Gastrocnemius medialis (tissue), 4 donors: ENCODE measurements at regions not wholly inside any gene's neighbourhood (a gene's known extent, or its start where the extent isn't known, plus 50 kb on each side); places are given as distances from the start of the nearest gene placed in this dataset.

Source experiments
- ATAC-seq, 2 donors: fragments of 150-250 bp; one replicate each; pipeline ENCODE4 v1.9.1; 2016
- DNase-seq, 2 donors: peaks; one replicate each; pipeline ENCODE4 v3.0.0-alpha.2; 2019
- H3K27ac ChIP-seq, 4 donors: fragments of 200-600 bp; sonication (generic); 1 replicate in 1 of 4; 2 replicates in 3 of 4; pipeline ENCODE4 v1.5.1; 2016 to 2018; ENCODE audit warnings: mild to moderate bottlenecking in 2 of 4, moderate library complexity in 1 of 4
- H3K27me3 ChIP-seq, 3 donors: fragments of 200-600 bp; sonication (generic) in 2 of 3; 1 replicate in 1 of 3; 2 replicates in 2 of 3; pipeline versions ENCODE4 v1.5.1 to v1.6.0; 2016 to 2019; ENCODE audit warnings: mild to moderate bottlenecking in 1 of 3, moderate library complexity in 1 of 3
- H3K36me3 ChIP-seq, 2 donors: fragments of 200-600 bp; sonication (generic) in 1 of 2; one replicate each; pipeline ENCODE4 v1.5.1; 2017 to 2018
- H3K4me1 ChIP-seq, 2 donors: fragments of 200-600 bp; sonication (generic) in 1 of 2; one replicate each; pipeline ENCODE4 v1.5.1; 2016 to 2017; ENCODE audit warnings: mild to moderate bottlenecking in 2 of 2
- H3K4me3 ChIP-seq, 4 donors: fragments of 200-600 bp; sonication (generic) in 3 of 4; 1 replicate in 1 of 4; 2 replicates in 3 of 4; pipeline ENCODE4 v1.5.1; 2016 to 2019; ENCODE audit warnings: mild to moderate bottlenecking in 2 of 4
- H3K9me3 ChIP-seq, 3 donors: fragments of 200-600 bp; sonication (generic) in 2 of 3; 1 replicate in 1 of 3; 2 replicates in 2 of 3; pipeline ENCODE4 v1.5.1; 2016 to 2019
- CTCF ChIP-seq, 5 experiments: fragments of 450-650 bp in 3 of 5; fragments of 200-600 bp in 2 of 5; sonication (generic) in 2 of 5; IDR thresholded peaks in 4 of 5; conservative IDR thresholded peaks in 1 of 5; 1 replicate in 4 of 5; 2 replicates in 1 of 5; pipeline ENCODE4 v1.5.1; 2016 to 2019; ENCODE audit warnings: antibody characterized with exemption in 5 of 5, mild to moderate bottlenecking in 3 of 5, moderate library complexity in 3 of 5
- POLR2A ChIP-seq, 2 donors: fragments of 450-650 bp; IDR thresholded peaks; one replicate each; pipeline ENCODE4 v1.6.1; 2017; ENCODE audit warnings: antibody characterized with exemption in 2 of 2, mild to moderate bottlenecking in 2 of 2, moderate library complexity in 2 of 2
- in situ Hi-C, 4 donors: fragments of 200-750 bp; cut with MboI; loops; one replicate each; pipeline versions ENCODE4 v1.15.0 to v1.8.0; 2017; ENCODE audit warnings: low sequenced_read_pairs in 4 of 4
- intact Hi-C: fragments of 100-400 bp; cut with DNase I; formaldehyde crosslinking; loops from one replicate; pipeline ENCODE4 v1.15.1; 2023; ENCODE audit warnings: low total_unique reads

GRCh38 chr7:9863545-9863944 is 1110.1 kb upstream of the PHF14 start:
- no peak for DNase-seq
- H3K4me3 ChIP-seq: no peak overlapping the region
- no peak for TF ChIP-seq POLR2A (IDR thresholded peaks at IDR 0.05)
- no peaks in the 10 kb centered on the region for H3K36me3 ChIP-seq
- ATAC-seq: no peak
- no peaks in the 10 kb centered on the region for H3K27me3 ChIP-seq
- H3K9me3 ChIP-seq: no peaks in the 10 kb centered on the region
- in situ Hi-C loops (no loop called here), intact Hi-C loops (no loop called here)
- no peak overlapping the region for H3K27ac ChIP-seq
- no peaks in the 10 kb centered on the region for H3K4me1 ChIP-seq

- no peak for TF ChIP-seq POLR2A (IDR thresholded peaks at IDR 0.05)
- no peak for TF ChIP-seq CTCF (IDR thresholded peaks at IDR 0.05 in 4 of 5, conservative IDR thresholded peaks at IDR 0.05 in 1 of 5)
- DNase-seq (no peak), ATAC-seq (no peak)
- H3K4me1 ChIP-seq: no peaks in the 10 kb centered on the region
- intact Hi-C loops (no loop called here), in situ Hi-C loops (no loop called here)
- no peaks in the 10 kb centered on the region for H3K9me3 ChIP-seq
- H3K4me3 ChIP-seq: no peak overlapping the region
- H3K27ac ChIP-seq: no peak overlapping the region
- no peaks in the 10 kb centered on the region for H3K27me3 ChIP-seq
- H3K36me3 ChIP-seq: no peaks in the 10 kb centered on the region
Measured at GRCh38 chr7:9869151-9869550, 1104.5 kb upstream of the PHF14 start.

- Histone ChIP-seq H3K36me3 (no peaks in the 10 kb centered on the region), H3K9me3 (no peaks in the 10 kb centered on the region), H3K4me3 (no peak overlapping the region), H3K27ac (no peak overlapping the region), H3K4me1 (no peaks in the 10 kb centered on the region), H3K27me3 (no peaks in the 10 kb centered on the region)
- in situ Hi-C loops: no loop called here
- intact Hi-C loops: no loop called here
- no peak for ATAC-seq
- no peak for DNase-seq
- TF ChIP-seq POLR2A (IDR thresholded peaks at IDR 0.05): no peak
- TF ChIP-seq CTCF (IDR thresholded peaks at IDR 0.05 in 4 of 5, conservative IDR thresholded peaks at IDR 0.05 in 1 of 5): no peak
Measured at GRCh38 chr7:9869566-9869965, 1104.1 kb upstream of the PHF14 start.

GRCh38 chr7:9870674-9871073 is 1103.0 kb upstream of the PHF14 start:
- intact Hi-C loops (no loop called here), in situ Hi-C loops (loop anchor here in 1 of 4 donors (10.0 kb wide), 1 partner anchor 66 kb away; no protein-coding TSS in a partner anchor)
- DNase-seq: no peak
- Histone ChIP-seq H3K9me3 (no peaks in the 10 kb centered on the region), H3K36me3 (no peaks in the 10 kb centered on the region), H3K27ac (no peak overlapping the region), H3K4me1 (no peaks in the 10 kb centered on the region), H3K4me3 (no peak overlapping the region), H3K27me3 (no peaks in the 10 kb centered on the region)
- no peak for ATAC-seq
- TF ChIP-seq POLR2A (IDR thresholded peaks at IDR 0.05): no peak
- no peak for TF ChIP-seq CTCF (IDR thresholded peaks at IDR 0.05 in 4 of 5, conservative IDR thresholded peaks at IDR 0.05 in 1 of 5)

GRCh38 chr7:9874182-9874581 is 1099.5 kb upstream of the PHF14 start:
- H3K27ac ChIP-seq: no peak overlapping the region
- intact Hi-C loops (no loop called here), in situ Hi-C loops (loop anchor here in 1 of 4 donors (10.0 kb wide), 1 partner anchor 69 kb away; no protein-coding TSS in a partner anchor)
- no peaks in the 10 kb centered on the region for H3K9me3 ChIP-seq
- H3K36me3 ChIP-seq: no peaks in the 10 kb centered on the region
- TF ChIP-seq CTCF (IDR thresholded peaks at IDR 0.05 in 4 of 5, conservative IDR thresholded peaks at IDR 0.05 in 1 of 5): no peak
- TF ChIP-seq POLR2A (IDR thresholded peaks at IDR 0.05): no peak
- H3K27me3 ChIP-seq: no peaks in the 10 kb centered on the region
- no peak for DNase-seq
- no peak overlapping the region for H3K4me3 ChIP-seq
- no peak for ATAC-seq
- H3K4me1 ChIP-seq: no peaks in the 10 kb centered on the region
